ENCODE measurements at regions not wholly inside any gene's neighbourhood (a gene's known extent, or its start where the extent isn't known, plus 50 kb on each side); places are given as distances from the start of the nearest gene placed in this dataset.

GRCh38 chr2:12579018-12579417 is 137.7 kb upstream of the TRIB2 start:
- dilution Hi-C loops (cut with MboI; ENCODE audit: extremely low pct_ligation_motif_present, low sequenced_read_pairs): no loop called here
- CTCF ChIA-PET: interaction anchor here (0.7 kb wide), 1 partner anchor 14 kb away, joined by 3 read pairs; no protein-coding TSS in a partner anchor

More at GRCh38 chr2:12579018-12579417, 137.7 kb upstream of the TRIB2 start:
- H4K20me1 ChIP-seq (replicated peaks; ENCODE audit: control insufficient read depth, extremely low read depth, insufficient read depth, low read length): no peaks in the 10 kb centered on the region
- TF ChIP-seq EZH2 (IDR thresholded peaks at IDR 0.05; ENCODE audit: borderline replicate concordance, low read depth, low read length, severe bottlenecking) (no peak), JUN (IDR thresholded peaks at IDR 0.05; ENCODE audit: borderline replicate concordance, insufficient read depth, insufficient read length, low read depth) (peak; percentile 11), POLR2A (IDR thresholded peaks at IDR 0.05; ENCODE audit: low read depth, low read length) (no peak), CTCF (IDR thresholded peaks at IDR 0.05; ENCODE audit: extremely low read depth in 1 of 2, insufficient read depth in 1 of 2, low read depth in 1 of 2, low read length in 2 of 2) (no peak), POLR2AphosphoS5 (IDR thresholded peaks at IDR 0.05; ENCODE audit: insufficient read depth, low read depth, low read length) (no peak), GATA2 (IDR thresholded peaks at IDR 0.05; ENCODE audit: insufficient read depth, insufficient read length, low read depth, low read length) (no peak)
- no peak overlapping the region for H3K4me2 ChIP-seq (ENCODE audit: insufficient read depth, low read length)
- H3K36me3 ChIP-seq (ENCODE audit: control insufficient read depth in 2 of 2, extremely low read depth in 1 of 2, insufficient read depth in 2 of 2, low read length in 2 of 2): no peaks in the 10 kb centered on the region
- H3K9ac ChIP-seq (replicated peaks; ENCODE audit: extremely low read depth, insufficient read depth, low read length): no peak overlapping the region
- DNase-seq (ENCODE audit: low read depth, low spot score) (no peak), FAIRE-seq (no peak)
- no peaks in the 10 kb centered on the region for H3K9me3 ChIP-seq (replicated peaks; ENCODE audit: control insufficient read depth, insufficient read depth, low read length)
- no peak overlapping the region for H3K27ac ChIP-seq (ENCODE audit: insufficient read depth, low read depth, low read length)
- POLR2A ChIA-PET: no interaction called here
- H3K4me1 ChIP-seq (ENCODE audit: control insufficient read depth, extremely low read depth, insufficient read depth, low read length): no peaks in the 10 kb centered on the region
- no peaks in the 10 kb centered on the region for H3K79me2 ChIP-seq (ENCODE audit: control insufficient read depth, insufficient read depth, low read length)
- H2AFZ ChIP-seq (ENCODE audit: low read depth, low read length): no peak overlapping the region
- no TSS peak for BruUV-seq (replicated peaks)
- H3K4me3 ChIP-seq (replicated peaks in 1 of 3; ENCODE audit: insufficient read depth in 1 of 3, low read depth in 1 of 3, low read length in 3 of 3): no peak overlapping the region
- no peaks in the 10 kb centered on the region for H3K9me1 ChIP-seq (replicated peaks; ENCODE audit: control insufficient read depth, extremely low read depth, insufficient read depth, low read length)
- intact Hi-C loops (cut with micrococcal nuclease): no loop called here
- H3K27me3 ChIP-seq (ENCODE audit: control insufficient read depth in 2 of 2, insufficient read depth in 2 of 2, low read length in 2 of 2): no peaks in the 10 kb centered on the region

Measured in endothelial cell of umbilical vein (primary cell).